HG03432 (cell line): ENCODE measurements at regions not wholly inside any gene's neighbourhood (a gene's known extent, or its start where the extent isn't known, plus 50 kb on each side); places are given as distances from the start of the nearest gene placed in this dataset.
A peak's percentile ranks its signal among the peaks of the same experiment; 100 is the strongest.
"Not testable (repeated sequence)": the region's sequence is repeated elsewhere in the genome, so short reads cannot be mapped to it uniquely, and the experiment has no call there.

ENCODE experiments used
- ATAC-seq: cut with Tn5 transposase; IDR thresholded peaks from one replicate; pipeline ENCODE4 v1.9.1; 2021; ENCODE audit warnings: mild to moderate bottlenecking, moderate library complexity; ENCODE audit not compliant: unreplicated experiment

DNA sequence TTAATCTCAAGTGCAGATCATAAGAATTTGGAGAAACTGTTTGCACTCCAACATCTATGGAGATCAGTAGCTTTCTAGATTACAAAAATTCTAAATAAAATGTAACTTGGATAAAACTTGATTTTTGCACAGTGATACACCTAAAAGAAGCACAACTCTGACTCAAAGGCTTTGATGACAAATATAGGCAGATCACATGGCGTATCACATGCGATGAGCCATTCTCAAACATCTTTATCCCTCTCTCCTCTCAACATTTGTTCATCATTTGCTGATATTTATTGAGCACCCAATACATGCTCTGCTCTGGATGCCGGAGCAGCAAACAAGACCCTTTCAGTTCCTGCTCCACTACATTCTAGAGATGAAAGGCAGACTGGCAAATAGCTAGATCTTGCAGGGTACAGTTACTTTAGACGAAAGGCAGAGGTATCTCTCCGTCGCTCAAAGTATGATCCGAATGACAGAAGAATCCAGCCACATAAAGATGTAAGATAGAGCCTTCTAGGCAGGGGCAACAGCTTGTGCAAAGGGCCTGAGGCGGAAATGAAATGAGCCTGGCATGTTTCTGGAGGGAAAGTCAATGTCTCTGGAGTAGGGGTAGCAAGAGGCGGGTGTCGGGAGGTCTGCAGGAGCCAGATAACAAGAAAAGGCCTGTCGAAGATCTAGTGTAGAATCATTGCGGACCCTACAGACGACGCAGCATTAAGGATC lies 145.8 kb upstream of the ERRFI1 start:
- no peak for ATAC-seq

DNA sequence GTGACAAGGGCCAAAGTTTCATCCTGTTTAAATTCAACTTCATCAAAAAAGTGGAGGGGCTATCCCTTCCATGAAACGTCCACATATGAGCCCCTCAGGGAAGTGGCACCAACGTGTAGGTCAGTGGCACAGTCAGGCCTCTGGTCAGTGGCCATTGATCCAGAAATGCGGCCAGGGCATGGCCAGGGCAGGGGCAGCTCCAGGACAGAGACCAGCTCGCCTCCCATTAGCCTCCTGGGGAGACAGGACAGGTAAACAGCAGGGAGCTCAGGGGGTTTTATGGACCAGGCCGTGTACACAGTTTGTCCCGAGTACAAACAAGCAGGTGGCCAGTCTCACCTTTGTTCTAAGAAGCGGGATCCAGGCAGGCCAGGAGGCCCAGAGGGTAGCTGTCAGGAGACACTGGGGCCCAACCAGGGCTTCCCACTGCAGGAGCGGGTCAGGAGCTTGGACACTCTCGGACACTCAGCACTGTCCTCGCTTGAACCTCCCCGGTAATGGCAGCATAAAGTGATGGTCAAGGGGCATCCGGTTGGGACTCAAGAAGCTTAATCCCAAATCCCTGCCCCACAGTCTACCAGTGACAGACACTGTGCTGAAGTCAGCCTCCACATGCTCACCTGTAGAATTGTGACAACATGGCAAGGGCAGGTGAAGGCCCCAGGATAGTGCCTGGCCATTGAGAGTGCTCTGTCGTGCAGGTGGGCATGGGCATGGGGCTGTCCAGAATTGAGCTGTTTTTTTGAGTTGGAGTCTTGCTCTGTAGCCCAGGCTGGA lies 144.1 kb upstream of the ERRFI1 start:
- no peak for ATAC-seq

DNA sequence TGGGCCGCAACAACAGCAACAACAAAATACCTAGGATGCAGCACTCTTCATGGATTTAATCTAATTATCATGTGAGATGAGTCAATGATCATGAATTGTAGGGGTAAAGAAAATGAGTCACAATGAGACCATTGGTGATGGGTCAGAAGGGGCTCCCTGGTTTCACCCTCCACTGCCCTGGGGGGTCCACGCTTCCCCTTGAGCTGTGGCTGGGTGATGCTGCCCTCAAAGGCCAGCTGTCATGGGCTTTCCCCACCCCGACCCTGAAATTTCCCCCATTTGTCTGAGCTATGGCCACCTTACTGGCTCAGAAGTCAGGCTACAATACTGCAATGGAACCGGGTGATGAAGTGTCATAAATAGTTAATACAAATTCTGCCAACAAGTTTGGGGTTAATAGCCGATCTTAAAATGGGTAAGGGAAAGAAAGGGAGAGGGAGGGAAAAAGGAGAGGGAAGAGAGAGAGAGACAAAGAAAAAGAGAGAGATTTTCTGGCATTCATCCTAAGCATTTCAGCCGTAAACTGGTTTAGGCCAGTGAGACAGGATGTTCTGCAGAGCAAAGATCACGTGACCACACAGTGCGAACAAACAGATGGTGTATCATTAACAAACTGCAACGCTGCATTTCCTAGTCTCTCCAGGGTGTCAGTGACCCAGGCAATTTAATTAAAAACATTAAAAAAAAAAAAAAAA lies 143.4 kb upstream of the ERRFI1 start:
- peak; percentile 48 for ATAC-seq

DNA sequence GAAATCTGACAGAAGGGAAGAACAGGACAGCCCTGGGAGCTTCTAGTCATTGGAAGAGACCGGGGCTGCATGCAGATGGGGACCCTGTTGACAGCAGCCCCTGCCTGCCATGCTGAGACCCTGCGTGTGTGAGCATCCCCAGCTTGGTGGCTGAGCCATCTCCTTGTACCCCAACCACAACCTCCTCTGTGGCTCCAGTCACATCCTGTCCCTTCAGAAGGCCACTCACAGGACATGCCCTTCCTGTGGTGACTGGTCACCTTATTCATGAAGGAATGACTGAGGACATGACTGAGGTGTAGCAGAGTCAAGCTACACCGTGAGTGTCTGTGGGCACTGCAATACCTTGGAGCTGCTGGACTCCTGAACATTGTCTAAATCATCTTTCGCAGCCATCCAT lies 141.8 kb upstream of the ERRFI1 start:
- no peak for ATAC-seq

DNA sequence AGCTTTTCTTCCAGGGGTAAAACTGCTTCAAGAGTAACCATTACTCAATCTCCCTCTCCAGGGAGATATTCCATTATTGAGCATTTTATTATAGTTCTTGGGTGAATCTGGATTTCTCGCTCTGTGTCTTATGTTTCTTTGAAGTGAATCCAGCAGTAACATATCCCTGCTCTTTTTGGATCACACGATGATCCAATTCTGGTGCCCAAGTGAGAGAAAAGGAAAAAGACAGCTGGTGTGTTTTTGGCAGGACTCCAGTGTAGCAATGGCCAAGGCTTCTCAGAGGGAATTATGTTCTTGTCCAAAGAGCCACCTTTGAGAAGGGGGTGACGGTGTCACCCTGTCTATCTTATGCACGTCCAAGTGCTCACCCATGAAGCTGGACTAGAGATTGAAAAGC lies 140.3 kb upstream of the ERRFI1 start:
- ATAC-seq: no peak

DNA sequence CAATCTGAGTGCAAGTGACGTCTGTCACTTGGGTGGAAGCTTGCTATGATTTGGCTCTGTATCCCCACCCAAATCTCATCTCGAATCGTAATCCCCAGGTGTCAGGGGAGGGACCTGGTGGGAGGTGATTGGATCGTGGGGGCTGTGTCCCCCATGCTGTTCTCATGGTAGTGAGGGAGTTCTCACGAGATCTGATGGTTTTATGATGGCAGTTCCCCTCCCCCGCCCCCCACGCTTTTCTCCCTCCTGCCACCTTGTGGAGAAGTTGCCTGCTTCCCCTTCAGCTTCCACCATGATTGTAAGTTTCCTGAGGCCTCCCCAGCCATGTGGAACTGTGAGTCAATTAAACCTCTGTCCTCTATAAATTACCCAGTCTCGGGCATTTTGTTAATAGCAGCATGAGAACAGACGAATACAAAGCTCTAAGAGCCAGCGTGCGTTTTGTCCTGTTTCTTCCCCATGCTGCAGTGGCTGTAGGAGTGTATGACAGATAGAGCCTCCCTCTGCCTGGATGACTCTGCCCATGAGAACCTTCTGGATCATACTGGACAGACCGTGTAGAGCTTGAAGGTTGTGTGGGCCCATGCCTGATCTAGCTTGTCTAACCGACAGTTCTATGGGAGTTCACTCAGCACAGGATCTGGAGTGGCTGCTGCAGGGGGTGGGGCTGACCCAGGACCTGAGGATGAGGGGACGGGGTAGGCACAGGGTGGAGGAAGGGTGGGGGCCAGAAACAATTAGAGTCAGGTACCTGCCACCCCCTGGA lies 139.7 kb upstream of the ERRFI1 start:
- ATAC-seq: no peak

DNA sequence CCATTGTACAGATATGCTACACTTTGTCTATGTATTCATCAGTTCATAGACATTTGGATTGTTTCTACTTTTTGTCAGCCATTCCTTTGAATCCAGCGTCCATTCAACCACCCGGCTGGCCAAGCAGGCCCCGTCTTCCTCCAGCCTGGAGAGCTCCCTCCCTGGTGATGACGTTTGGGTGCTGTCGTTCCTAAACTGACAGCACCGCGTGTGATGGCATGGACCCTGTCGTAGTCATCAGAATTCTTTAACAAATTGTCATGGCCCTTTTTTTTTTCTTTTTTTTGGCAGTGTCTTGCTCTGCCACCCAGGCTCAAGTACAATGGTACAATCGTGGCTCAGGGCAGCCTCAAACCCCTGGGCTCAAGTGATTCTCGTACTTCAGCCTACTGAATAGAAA lies 138.6 kb upstream of the ERRFI1 start:
- ATAC-seq: no peak

DNA sequence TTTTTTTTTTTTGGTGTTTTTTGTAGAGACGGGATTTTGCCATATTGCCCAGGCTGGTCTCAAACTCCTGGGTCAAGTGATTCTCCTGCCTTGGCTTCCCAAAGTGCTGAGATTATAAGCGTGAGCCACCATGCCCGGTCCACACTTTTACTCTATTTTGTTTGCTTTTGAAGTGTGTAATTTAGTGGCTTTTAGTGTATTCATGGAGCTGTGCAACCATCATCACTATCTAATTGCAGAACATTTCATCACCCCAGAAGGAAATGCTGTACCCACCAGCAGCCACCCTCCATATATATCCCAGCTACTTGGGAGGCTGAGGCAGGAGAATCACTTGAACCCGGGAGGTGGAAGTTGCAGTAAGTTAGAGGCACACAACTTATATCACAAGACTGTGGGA lies 136.9 kb upstream of the ERRFI1 start:
- ATAC-seq: no peak

DNA sequence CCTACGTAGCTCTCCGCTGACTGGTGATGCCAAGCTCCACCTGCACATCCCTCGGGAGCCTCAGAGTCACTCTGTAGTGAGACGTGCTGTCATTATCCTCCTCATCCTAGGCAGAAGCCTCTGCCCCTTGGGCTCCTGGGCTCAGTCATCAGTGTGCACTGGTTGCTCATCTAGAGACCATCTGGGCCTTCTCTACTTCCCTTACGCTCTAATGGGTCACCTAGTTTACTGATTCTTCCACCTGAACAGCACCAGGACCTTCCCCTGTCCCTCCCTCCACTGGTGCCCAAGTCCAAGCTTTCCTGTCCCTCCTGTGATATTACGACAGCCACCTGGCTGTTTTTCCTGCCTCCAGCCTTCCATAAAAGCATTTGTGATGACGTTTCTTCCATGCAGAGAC lies 136.1 kb upstream of the ERRFI1 start:
- ATAC-seq: no peak

DNA sequence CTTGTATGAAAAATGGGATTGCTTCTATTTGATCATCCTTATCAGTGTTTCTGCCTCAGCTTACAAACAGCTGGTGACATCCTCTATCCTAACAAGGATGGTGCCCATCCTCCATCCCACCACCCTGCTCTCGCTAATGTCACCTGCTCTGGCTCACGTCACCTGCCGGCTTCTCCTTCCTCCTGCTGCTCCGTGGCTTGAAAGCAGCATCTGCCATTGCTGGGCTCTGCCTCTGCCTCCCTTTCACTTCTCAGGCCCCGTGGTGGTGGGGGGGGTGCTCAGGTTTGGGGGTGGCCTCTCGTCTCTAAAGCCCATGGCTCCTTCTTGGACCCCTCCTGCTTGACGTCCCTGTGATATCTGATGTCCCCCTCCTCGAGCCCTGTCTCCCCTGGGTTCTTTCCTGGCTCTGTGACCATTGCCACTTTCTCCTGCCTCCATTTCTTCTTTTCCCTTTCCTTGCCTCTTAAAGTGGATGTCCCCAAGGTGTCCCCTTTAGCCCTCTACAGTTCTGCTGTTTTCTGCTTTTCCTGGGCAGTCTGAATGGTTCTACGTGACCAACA lies 135.5 kb upstream of the ERRFI1 start:
- ATAC-seq: no peak

DNA sequence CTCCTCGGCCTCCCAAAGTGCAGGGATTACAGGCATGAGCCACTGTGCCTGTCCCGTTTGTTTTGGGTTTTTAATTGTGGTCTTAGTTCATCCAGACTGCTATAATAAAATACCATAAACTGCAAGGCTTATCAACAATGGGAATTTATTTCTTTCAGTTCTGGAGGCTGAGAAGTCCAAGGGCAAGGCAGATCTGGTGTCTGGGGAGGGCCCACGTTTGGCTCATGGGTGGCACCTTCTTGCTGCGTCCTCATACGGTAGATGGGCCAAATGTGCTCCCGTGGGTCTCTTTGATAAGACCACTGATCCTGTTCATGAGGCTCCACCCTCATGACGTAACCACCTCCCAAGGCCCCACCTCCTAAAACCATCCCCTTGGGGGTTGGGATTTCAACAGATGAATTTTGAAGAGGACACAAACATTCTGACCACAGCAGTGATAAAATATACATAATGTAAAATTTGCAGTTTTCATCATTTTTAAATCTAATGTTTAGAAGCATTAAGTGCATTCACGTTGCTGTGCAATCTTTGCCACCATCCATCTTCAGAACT lies 133.4 kb upstream of the ERRFI1 start:
- ATAC-seq: no peak

DNA sequence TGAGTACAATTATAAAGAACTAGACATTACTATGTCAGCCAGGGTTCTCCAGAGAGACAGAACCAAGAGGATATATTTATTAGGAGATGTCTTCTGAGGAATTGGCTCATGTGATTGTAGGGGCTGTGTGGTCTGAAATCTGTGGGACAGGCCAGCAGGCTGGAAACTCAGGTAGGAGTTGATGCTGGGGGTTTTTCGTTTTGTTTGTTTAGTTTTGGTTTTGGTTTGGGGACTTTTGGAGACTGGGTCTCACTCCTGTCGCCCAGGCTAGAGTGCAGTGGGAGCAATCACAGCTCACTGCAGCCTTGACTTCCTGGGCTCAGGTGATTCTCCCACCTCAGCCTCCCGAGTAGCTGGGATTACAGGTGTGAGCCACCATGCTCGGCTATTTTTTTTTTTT lies 132.9 kb upstream of the ERRFI1 start:
- no peak for ATAC-seq

DNA sequence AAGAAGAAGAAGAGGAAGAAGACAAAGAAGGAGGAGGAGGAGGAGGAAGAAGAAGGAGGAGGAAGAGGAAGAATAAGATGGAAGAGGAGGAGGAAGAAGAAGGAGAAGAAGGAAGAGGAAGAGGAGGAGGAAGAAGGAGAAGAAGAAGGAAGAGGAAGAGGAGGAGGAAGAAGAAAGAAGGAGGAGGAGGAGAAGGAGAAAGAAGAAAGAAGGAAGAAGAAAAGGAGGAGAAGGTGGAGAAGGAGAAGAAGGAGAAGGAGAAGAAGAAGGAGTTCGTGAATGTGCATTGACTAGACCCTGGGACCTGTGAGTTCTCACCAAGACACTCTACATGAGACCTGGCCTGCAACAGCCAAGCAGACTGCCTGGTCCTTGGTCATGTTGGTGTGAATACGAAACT lies 131.7 kb upstream of the ERRFI1 start:
- no peak for ATAC-seq

DNA sequence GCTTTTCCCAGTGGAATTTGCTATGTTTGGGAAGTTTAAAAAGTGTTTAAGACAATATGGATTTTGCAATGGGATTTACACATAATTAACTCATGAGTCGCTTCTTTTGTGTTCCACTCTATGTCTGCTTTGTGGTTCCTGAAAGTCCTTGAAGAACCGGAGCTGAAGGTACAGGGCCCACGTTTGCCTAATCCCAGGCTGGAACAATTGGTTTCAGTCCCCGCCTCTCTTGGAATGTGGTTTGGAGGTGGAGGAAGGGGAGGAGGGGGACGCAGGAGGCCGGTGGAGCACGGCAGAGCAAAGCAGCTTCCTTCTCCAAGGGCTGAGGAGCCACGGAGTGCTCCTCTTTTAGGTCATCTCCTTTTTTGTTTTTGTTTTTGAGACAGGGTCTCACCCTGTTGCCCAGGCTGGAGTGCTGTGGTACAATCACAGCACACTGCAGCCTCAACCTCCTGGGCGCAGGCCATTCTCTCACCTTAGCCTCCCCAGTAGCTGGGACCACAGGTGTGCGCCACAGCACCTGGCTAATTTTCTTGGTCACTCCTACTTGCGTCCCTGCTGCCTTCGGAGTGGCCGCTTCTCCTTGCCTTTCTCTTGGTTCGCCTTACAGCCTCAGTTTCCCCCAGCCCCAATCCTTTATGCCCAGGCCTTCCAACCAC lies 129.5 kb upstream of the ERRFI1 start:
- no peak for ATAC-seq

DNA sequence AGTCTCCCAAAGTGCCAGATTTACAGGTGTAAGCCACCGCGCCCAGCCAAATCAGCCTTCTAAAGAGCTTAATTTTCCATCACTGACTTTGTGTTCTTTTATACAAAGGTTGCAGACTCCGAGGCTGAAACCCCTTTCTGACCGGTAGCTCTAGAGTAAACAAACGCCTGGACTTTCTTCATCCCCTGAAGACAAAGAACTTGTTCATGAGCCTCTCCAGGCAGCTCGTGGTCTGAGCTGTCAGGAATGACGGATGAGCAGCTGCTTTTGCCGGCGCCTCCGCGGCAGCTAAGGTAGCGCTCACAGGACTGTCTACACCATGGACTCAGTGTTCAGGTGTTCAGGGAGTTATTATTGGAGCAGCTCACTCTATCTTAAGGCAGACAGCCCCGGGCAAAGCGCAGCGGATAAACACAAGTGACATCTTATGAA lies 128.5 kb upstream of the ERRFI1 start:
- no peak for ATAC-seq

DNA sequence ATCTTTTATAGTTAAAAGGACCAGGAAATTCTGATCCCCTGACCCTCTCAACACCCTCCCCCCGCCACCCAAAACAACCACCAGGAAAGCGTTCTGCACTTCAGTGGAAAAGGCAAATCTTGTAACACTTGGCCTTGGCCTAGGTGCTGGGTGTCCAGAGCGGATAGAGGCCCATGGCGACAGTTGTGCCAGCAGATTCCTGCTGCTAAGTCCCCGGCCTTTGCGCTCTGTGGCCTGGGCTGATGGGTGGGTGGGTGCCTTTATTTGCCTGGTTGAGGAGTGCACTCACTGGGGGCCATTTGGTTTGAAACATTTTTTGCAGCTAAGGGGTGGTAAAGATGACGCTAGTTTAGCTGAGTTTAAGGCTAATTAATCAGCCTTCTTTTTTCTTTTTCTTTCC lies 127.9 kb upstream of the ERRFI1 start:
- ATAC-seq: no peak

DNA sequence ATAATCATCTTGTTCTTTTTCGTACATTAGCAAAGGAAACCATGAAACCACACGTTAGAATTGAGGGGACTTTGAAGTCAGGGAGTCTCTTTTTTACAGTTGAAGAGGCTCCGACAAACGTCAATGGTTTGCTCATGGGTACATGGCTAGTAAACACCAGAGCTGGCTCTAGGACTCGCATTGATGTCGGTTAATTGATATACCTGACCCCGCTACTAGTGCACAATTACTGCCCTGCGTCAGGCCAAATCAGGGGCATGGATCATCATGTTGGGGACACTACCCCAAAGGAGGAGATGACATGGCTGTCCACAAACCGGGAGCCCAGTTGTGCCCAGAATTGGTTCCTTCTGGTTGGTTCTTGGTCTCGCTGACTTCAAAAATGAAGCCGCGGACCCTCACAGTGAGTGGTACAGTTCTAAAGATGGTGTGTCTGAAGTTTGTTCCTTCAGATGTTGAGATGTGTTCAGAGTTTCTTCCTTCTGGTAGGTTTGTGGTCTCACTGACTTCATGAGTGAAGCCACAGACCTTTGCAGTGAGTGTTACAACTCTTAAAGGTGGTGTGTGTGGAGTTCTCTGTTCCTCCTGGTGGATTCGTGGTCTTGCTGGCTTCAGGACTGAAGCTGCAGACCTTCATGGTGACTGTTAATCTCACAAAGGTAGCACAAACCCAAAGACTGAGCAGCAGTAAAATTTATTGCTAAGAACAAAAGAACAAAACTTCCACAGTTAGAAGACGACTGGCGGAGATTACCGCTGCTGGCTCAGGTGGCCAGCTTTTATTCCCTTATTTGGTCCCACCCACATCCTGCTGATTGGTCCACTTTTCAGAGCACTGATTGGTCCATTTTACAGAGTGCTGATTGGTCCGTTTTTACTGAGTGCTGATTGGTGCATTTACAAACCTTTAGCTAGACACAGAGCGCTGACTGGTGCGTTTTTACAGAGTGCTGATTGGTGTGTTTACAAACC lies 126.9 kb upstream of the ERRFI1 start:
- no peak for ATAC-seq

DNA sequence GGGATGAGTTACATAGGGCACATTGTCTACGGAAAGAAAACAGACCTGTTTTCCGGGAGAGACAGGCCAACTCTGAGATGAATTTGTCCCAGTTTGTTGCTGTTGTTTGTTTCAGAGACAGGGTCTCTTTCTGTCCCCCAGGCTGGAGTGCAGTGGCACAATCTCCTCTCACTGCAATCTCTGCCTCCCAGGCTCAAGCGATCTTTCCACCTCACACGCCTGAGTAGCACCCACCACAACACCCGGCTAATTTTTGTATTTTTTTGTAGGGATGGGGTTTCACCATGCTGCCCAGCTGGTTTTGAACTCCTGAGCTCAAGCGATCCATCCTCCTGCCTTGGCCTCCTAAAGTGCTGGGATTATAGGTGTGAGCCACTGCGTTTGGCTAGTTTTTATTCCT lies 125.5 kb upstream of the ERRFI1 start:
- ATAC-seq: no peak

DNA sequence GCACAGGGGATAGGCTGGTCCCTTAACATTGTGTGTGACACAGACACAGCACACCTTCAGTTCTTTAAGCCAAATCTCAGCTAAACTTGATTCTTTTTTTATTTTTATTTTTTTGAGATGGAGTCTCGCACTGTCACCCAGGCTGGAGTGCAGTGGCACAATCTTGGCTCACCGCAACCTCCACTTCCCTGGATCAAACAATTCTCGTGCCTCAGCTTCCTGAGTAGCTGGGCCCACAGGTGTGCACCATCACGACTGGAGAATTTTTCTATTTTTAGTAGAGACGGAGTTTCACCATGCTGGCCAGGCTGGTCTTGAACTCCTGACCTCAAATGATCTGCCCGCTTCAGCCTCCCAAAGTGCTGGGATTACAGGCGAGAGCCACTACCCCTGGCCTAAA lies 123.6 kb upstream of the ERRFI1 start:
- ATAC-seq: not testable (repeated sequence)
